Fibroblast of the aortic adventitia (primary cell): ENCODE measurements at regions not wholly inside any gene's neighbourhood (a gene's known extent, or its start where the extent isn't known, plus 50 kb on each side); places are given as distances from the start of the nearest gene placed in this dataset.

Source experiments
- DNase-seq: peaks from one replicate; pipeline ENCODE4 v3.0.0-alpha.2; 2010; ENCODE audit warnings: low read depth
- H3K4me3 ChIP-seq: 2 replicates; pipeline ENCODE4 v1.5.1; 2011; ENCODE audit warnings: low read depth, mild to moderate bottlenecking, control low read depth, low read length, moderate library complexity
- CTCF ChIP-seq: IDR thresholded peaks from 2 replicates; pipeline ENCODE4 v1.5.1; 2011; ENCODE audit warnings: mild to moderate bottlenecking, low read length, control low read depth, inconsistent platforms; ENCODE audit not compliant: insufficient read depth

- no peak for TF ChIP-seq CTCF
- DNase-seq = no peak
- H3K4me3 ChIP-seq = no peak overlapping the region
Measured at GRCh38 chr19:28920269-28921066, 292.5 kb downstream of the UQCRFS1 start.

- DNase-seq = no peak
- no peak for TF ChIP-seq CTCF
Measured at GRCh38 chr19:28917621-28918020, 295.3 kb downstream of the UQCRFS1 start.

DNA sequence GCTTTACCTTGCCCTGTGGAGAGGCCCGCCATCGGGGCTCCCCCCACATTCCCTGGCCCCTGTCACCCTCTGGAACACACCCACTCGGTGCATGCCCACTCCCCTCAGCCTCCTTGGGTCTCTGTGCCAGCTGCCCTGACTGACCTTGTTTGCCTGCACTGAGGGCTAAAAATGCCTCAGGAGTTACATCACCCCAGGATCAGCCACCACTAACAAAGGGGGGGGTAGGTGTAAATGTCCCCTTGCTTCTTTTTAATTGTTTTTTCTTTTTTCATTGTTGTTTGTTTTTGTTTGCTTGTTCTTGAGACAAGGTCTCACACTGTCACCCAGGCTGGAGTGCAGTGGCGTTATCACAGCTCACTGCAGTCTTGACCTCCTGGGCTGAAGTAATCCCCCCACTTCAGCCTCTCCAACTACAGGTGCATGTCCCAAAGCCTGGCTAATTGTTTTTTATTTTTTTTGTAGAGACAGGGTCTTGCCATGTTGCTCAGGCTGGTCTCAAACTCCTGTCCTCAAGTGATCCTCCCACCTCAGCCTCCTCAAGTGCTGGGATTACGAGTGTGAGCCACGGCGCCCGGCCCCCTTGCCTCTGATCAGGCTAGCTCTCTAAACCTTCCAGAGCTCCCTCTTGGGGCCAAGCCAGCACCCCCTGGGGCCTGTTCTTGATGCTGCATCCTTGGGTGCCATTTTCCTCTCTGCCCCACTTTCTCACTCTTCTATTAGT lies 297.1 kb downstream of the UQCRFS1 start:
- DNase-seq = no peak
- H3K4me3 ChIP-seq = no peak overlapping the region
- no peak for TF ChIP-seq CTCF

More at GRCh38 chr19:28917621-28918020, 295.3 kb downstream of the UQCRFS1 start:
- no peak overlapping the region for H3K4me3 ChIP-seq

DNA sequence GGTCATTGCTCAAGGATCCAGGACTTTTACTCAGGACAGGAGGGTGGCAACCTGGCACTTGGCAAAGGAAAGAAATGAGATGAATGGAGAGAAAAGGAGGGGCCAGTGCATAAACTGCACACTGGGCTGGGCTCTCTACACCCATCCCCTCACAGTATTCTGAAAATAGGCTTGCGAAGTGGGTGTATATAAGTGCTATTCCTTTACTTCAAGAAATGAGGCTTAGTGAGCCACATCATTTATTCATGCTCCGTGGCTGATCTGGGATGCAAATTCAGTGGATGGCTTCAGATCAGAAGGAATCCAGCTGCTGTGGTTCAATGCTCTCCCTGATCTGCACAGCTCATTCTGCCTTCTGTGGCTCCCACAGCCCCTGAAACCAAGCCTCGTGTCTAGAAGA lies 297.7 kb downstream of the UQCRFS1 start:
- H3K4me3 ChIP-seq = no peak overlapping the region
- TF ChIP-seq CTCF = no peak
- no peak for DNase-seq

DNA sequence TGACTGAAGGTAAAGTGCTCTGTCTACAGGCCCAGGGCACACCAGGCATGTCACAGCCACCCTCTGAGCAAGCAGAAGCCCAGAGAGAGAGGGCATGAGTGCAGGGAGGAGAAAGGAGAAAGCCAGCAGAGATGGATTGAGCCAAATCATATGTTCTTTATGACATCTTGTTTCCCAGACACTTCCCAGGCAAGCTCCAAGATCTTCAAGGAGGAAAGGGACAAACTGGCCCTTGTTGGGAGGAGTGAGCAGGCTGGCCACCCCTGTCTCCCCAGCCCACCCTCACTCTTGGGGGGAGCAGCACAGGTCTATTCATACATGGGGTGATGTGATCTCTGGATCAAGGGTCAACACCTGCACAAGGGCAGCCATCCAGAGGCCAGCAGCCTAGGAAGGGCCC lies 298.8 kb downstream of the UQCRFS1 start:
- TF ChIP-seq CTCF = no peak
- H3K4me3 ChIP-seq = no peak overlapping the region
- no peak for DNase-seq

GRCh38 chr19:28913626-28914025 lies 299.3 kb downstream of the UQCRFS1 start:
- no peak for TF ChIP-seq CTCF
- H3K4me3 ChIP-seq = no peak overlapping the region
- DNase-seq = no peak
